ENCODE measurements at regions not wholly inside any gene's neighbourhood (a gene's known extent, or its start where the extent isn't known, plus 50 kb on each side); places are given as distances from the start of the nearest gene placed in this dataset.

GRCh38 chr14:51431741-51432140, 191.7 kb downstream of the TMX1 start:
- Histone ChIP-seq H3K27me3 (replicated peaks; ENCODE audit: insufficient read depth, low read depth, low read length, poor library complexity) (no peaks in the 10 kb centered on the region), H3K4me3 (ENCODE audit: low read depth, low read length, poor library complexity, severe bottlenecking) (no peak overlapping the region), H3K36me3 (ENCODE audit: insufficient read depth, low read length, poor library complexity, severe bottlenecking) (no peaks in the 10 kb centered on the region), H3K9me3 (ENCODE audit: low read depth, low read length, poor library complexity, severe bottlenecking) (no peaks in the 10 kb centered on the region), H3K27ac (ENCODE audit: low read depth, low read length, poor library complexity, severe bottlenecking) (no peak overlapping the region), H3K4me1 (ENCODE audit: insufficient read depth, low read length, poor library complexity, severe bottlenecking) (no peaks in the 10 kb centered on the region)
- ChIA-PET CTCF (no interaction called here), POLR2A (ENCODE audit: low non-redundant PET) (no interaction called here)
- no TSS peak for BruUV-seq (replicated peaks)
- no peak for TF ChIP-seq CTCF (conservative IDR thresholded peaks at IDR 0.05; ENCODE audit: low read depth, low read length)
- no peak for TF ChIP-seq EZH2 (IDR thresholded peaks at IDR 0.05; ENCODE audit: borderline replicate concordance, low read depth, low read length, poor library complexity, severe bottlenecking)
- DNase-seq (ENCODE audit: low spot score): no peak
- intact Hi-C loops (cut with micrococcal nuclease; ENCODE audit: unreplicated experiment): no loop called here

GRCh38 chr14:51432302-51432948, 192.4 kb downstream of the TMX1 start:
- POLR2A ChIA-PET (ENCODE audit: low non-redundant PET): no interaction called here
- no peak for TF ChIP-seq CTCF (conservative IDR thresholded peaks at IDR 0.05; ENCODE audit: low read depth, low read length)

GRCh38 chr14:51436630-51437029, 196.6 kb downstream of the TMX1 start:
- no peak for DNase-seq (ENCODE audit: low spot score)
- intact Hi-C loops (cut with micrococcal nuclease; ENCODE audit: unreplicated experiment): no loop called here
- BruUV-seq (replicated peaks): no TSS peak
- Histone ChIP-seq H3K4me1 (ENCODE audit: insufficient read depth, low read length, poor library complexity, severe bottlenecking) (no peaks in the 10 kb centered on the region), H3K27me3 (replicated peaks; ENCODE audit: insufficient read depth, low read depth, low read length, poor library complexity) (peaks cover 4% of the 10 kb centered on the region), H3K4me3 (ENCODE audit: low read depth, low read length, poor library complexity, severe bottlenecking) (no peak overlapping the region), H3K9me3 (ENCODE audit: low read depth, low read length, poor library complexity, severe bottlenecking) (no peaks in the 10 kb centered on the region), H3K36me3 (ENCODE audit: insufficient read depth, low read length, poor library complexity, severe bottlenecking) (no peaks in the 10 kb centered on the region), H3K27ac (ENCODE audit: low read depth, low read length, poor library complexity, severe bottlenecking) (no peak overlapping the region)
- TF ChIP-seq CTCF (conservative IDR thresholded peaks at IDR 0.05; ENCODE audit: low read depth, low read length) (no peak), EZH2 (IDR thresholded peaks at IDR 0.05; ENCODE audit: borderline replicate concordance, low read depth, low read length, poor library complexity, severe bottlenecking) (no peak)
- POLR2A ChIA-PET (ENCODE audit: low non-redundant PET): no interaction called here
- CTCF ChIA-PET: no interaction called here

More at GRCh38 chr14:51432302-51432948, 192.4 kb downstream of the TMX1 start:
- H3K4me3 ChIP-seq (ENCODE audit: low read depth, low read length, poor library complexity, severe bottlenecking): no peak overlapping the region
- intact Hi-C loops (cut with micrococcal nuclease; ENCODE audit: unreplicated experiment): no loop called here
- CTCF ChIA-PET: no interaction called here
- H3K9me3 ChIP-seq (ENCODE audit: low read depth, low read length, poor library complexity, severe bottlenecking): no peaks in the 10 kb centered on the region
- H3K27me3 ChIP-seq (replicated peaks; ENCODE audit: insufficient read depth, low read depth, low read length, poor library complexity): no peaks in the 10 kb centered on the region
- H3K4me1 ChIP-seq (ENCODE audit: insufficient read depth, low read length, poor library complexity, severe bottlenecking): no peaks in the 10 kb centered on the region
- no peak overlapping the region for H3K27ac ChIP-seq (ENCODE audit: low read depth, low read length, poor library complexity, severe bottlenecking)
- DNase-seq (ENCODE audit: low spot score): no peak
- no peaks in the 10 kb centered on the region for H3K36me3 ChIP-seq (ENCODE audit: insufficient read depth, low read length, poor library complexity, severe bottlenecking)
- no TSS peak for BruUV-seq (replicated peaks)

Data from A673 (cell line).